HCT116 (cell line): ENCODE measurements at regions not wholly inside any gene's neighbourhood (a gene's known extent, or its start where the extent isn't known, plus 50 kb on each side); places are given as distances from the start of the nearest gene placed in this dataset.

ENCODE experiments used
- ATAC-seq: fragments of 200-7000 bp; cut with Tn5 transposase; 2 replicates; pipeline ENCODE4 v1.9.1; 2020; ENCODE audit warnings: mild to moderate bottlenecking, moderate library complexity
- BruUV-seq: library from RNA; stranded (reverse); fragments of 400-500 nt; replicated peaks from 2 replicates; lab custom pipeline; 2021; lab: Mats Ljungman, UMichigan
- CTCF ChIA-PET: fragments of 300-600 bp; sonication (Branson Sonifier 250); formaldehyde crosslinking; loops from one replicate; lab custom pipeline; 2021; ENCODE audit warnings: antibody characterized with exemption; lab: Charles Lee
- POLR2A ChIA-PET: fragments of 300-600, 350-600 bp; sonication (Branson Sonifier 250); formaldehyde crosslinking; loops from one replicate; lab custom pipeline; 2021; ENCODE audit warnings: antibody characterized with exemption; lab: Charles Lee
- RAD21 ChIA-PET, 2 experiments: fragments of 300-600 bp; sonication (Branson Sonifier 250); formaldehyde crosslinking; loops; one replicate each; lab custom pipeline; 2023; ENCODE audit warnings: low total read pairs in 2 of 2; ENCODE audit not compliant: uncharacterized antibody in 2 of 2, unreplicated experiment in 2 of 2, low non-redundant PET in 1 of 2; lab: Charles Lee
- DNase-seq: peaks from one replicate; pipeline ENCODE4 v3.0.0-alpha.2; 2010; ENCODE audit warnings: low read depth, low spot score
- H2AFZ ChIP-seq: fragments of 200-600 bp; shearing (Covaris generic), sonication (generic); 2 replicates; pipeline ENCODE4 v1.6.1; 2017; ENCODE audit warnings: low read depth, mixed run types, mixed read lengths, antibody characterized with exemption, low read length; ENCODE audit not compliant: poor library complexity, severe bottlenecking
- H3K27ac ChIP-seq: 2 replicates; pipeline ENCODE4 v1.5.1; 2012; ENCODE audit warnings: low read depth, low read length
- H3K27me3 ChIP-seq: fragments of 200-600 bp; sonication (generic); 2 replicates; pipeline ENCODE4 v1.6.1; 2016; ENCODE audit warnings: mixed run types, low read length, mixed read lengths; ENCODE audit not compliant: insufficient read depth
- H3K36me3 ChIP-seq, 2 experiments: fragments of 200-500 bp in 1 of 2; fragments of 200-600 bp in 1 of 2; sonication (Bioruptor generic) in 1 of 2; sonication (generic) in 1 of 2; 2 replicates each; pipeline versions ENCODE4 v1.5.1 to v1.6.1; 2014 to 2016; ENCODE audit warnings: low read length in 2 of 2, inconsistent platforms in 1 of 2, mixed read lengths in 1 of 2, mixed run types in 1 of 2; ENCODE audit not compliant: insufficient read depth in 2 of 2, control insufficient read depth in 1 of 2
- H3K4me1 ChIP-seq, 2 experiments: fragments of 200-600 bp in 1 of 2; sonication (generic) in 1 of 2; 2 replicates each; pipeline versions ENCODE4 v1.5.1 to v1.6.1; 2012 to 2017; ENCODE audit warnings: low read length in 2 of 2, inconsistent platforms in 1 of 2, mild to moderate bottlenecking in 1 of 2, mixed read lengths in 1 of 2, mixed run types in 1 of 2, moderate library complexity in 1 of 2; ENCODE audit not compliant: insufficient read depth in 2 of 2, control insufficient read depth in 1 of 2
- H3K4me2 ChIP-seq: fragments of 200-600 bp; sonication (generic); 2 replicates; pipeline ENCODE4 v1.6.1; 2017; ENCODE audit warnings: mixed run types, low read length, mixed read lengths
- H3K4me3 ChIP-seq, 2 experiments: fragments of 200-600 bp in 1 of 2; sonication (generic) in 1 of 2; replicated peaks in 1 of 2; 2 replicates each; pipeline ENCODE4 v1.5.1; 2011 to 2016; ENCODE audit warnings: low read length in 2 of 2, control low read depth in 1 of 2, low read depth in 1 of 2, mild to moderate bottlenecking in 1 of 2, mixed read lengths in 1 of 2, mixed run types in 1 of 2
- H3K79me2 ChIP-seq: fragments of 200-600 bp; sonication (generic); 2 replicates; pipeline ENCODE4 v1.6.1; 2017; ENCODE audit warnings: mild to moderate bottlenecking, mixed run types, low read length, moderate library complexity, mixed read lengths; ENCODE audit not compliant: insufficient read depth
- H3K9ac ChIP-seq: fragments of 200-600 bp; sonication (generic); 2 replicates; pipeline ENCODE4 v1.6.1; 2016; ENCODE audit warnings: low read length, mixed read lengths
- H3K9me2 ChIP-seq: fragments of 200-600 bp; sonication (generic), shearing (Covaris generic); 2 replicates; pipeline ENCODE4 v1.6.1; 2017; ENCODE audit warnings: mixed run types, mild to moderate bottlenecking, moderate library complexity; ENCODE audit not compliant: insufficient read depth
- H3K9me3 ChIP-seq, 2 experiments: fragments of 200-500 bp in 1 of 2; fragments of 200-600 bp in 1 of 2; sonication (Bioruptor generic) in 1 of 2; sonication (generic) in 1 of 2; 2 replicates each; pipeline ENCODE4 v1.6.1; 2014 to 2017; ENCODE audit warnings: low read length in 2 of 2, mixed read lengths in 2 of 2, inconsistent platforms in 1 of 2, low read depth in 1 of 2, mild to moderate bottlenecking in 1 of 2, mixed run types in 1 of 2, moderate library complexity in 1 of 2; ENCODE audit not compliant: control insufficient read depth in 1 of 2, insufficient read depth in 1 of 2
- H4K20me1 ChIP-seq: fragments of 200-600 bp; sonication (generic), shearing (Covaris generic); 2 replicates; pipeline ENCODE4 v1.6.1; 2017; ENCODE audit warnings: mixed run types, mild to moderate bottlenecking, moderate library complexity; ENCODE audit not compliant: insufficient read depth
- CBX3 ChIP-seq: IDR thresholded peaks from 2 replicates; pipeline ENCODE4 v1.6.1; 2012; ENCODE audit warnings: low read depth
- CEBPB ChIP-seq: IDR thresholded peaks from 2 replicates; pipeline ENCODE4 v1.6.1; 2012; ENCODE audit warnings: low read depth
- EGR1 ChIP-seq: IDR thresholded peaks from 2 replicates; pipeline ENCODE4 v1.6.1; 2012; ENCODE audit warnings: low read depth
- EZH2 ChIP-seq: fragments of 200-600 bp; sonication (generic); IDR thresholded peaks from 2 replicates; pipeline ENCODE4 v1.6.1; 2017; ENCODE audit warnings: antibody characterized with exemption, mixed run types
- POLR2AphosphoS5 ChIP-seq: IDR thresholded peaks from 2 replicates; pipeline ENCODE4 v1.6.1; 2011; ENCODE audit warnings: mild to moderate bottlenecking, low read depth, low read length, moderate library complexity
- RAD21 ChIP-seq: IDR thresholded peaks from 2 replicates; pipeline ENCODE4 v1.6.1; 2012; ENCODE audit warnings: low read depth, mild to moderate bottlenecking
- SIN3A ChIP-seq: IDR thresholded peaks from 2 replicates; pipeline ENCODE4 v1.6.1; 2012; ENCODE audit warnings: low read depth
- SRF ChIP-seq: IDR thresholded peaks from 2 replicates; pipeline ENCODE4 v1.6.1; 2012; ENCODE audit warnings: low read depth
- intact Hi-C: fragments of 100-400 bp; cut with micrococcal nuclease; formaldehyde crosslinking; loops from 2 replicates; pipeline ENCODE4 v1.10.0; 2022

GRCh38 chr5:54388811-54389210, 66.7 kb upstream of the HSPB3 start:
- H3K9me2 ChIP-seq, result no peaks in the 10 kb centered on the region
- H4K20me1 ChIP-seq, result no peaks in the 10 kb centered on the region
- no peaks in the 10 kb centered on the region for H3K36me3 ChIP-seq
- ATAC-seq, result no peak
- peaks cover 5 to 8% of the 10 kb centered on the region in 2 experiments; a peak in 3 of 4 replicates for H3K4me1 ChIP-seq
- no peaks in the 10 kb centered on the region for H3K27me3 ChIP-seq
- H3K4me3 ChIP-seq, result no peak overlapping the region
- CTCF ChIA-PET, result no interaction called here
- TF ChIP-seq CBX3 (no peak), EZH2 (no peak), POLR2AphosphoS5 (no peak), SRF (no peak), RAD21 (no peak), EGR1 (no peak), CEBPB (no peak), SIN3A (no peak)
- TF ChIP-seq, all 23 proteins: peak for 0
- Histone ChIP-seq H3K9me3 (no peaks in the 10 kb centered on the region), H3K79me2 (no peaks in the 10 kb centered on the region), H2AFZ (no peak overlapping the region), H3K27ac (no peak overlapping the region), H3K4me2 (no peak overlapping the region), H3K9ac (no peak overlapping the region)
- ChIA-PET RAD21 (no interaction called here), POLR2A (no interaction called here)
- no peak for DNase-seq
- no TSS peak for BruUV-seq
- intact Hi-C loops, result no loop called here

- Histone ChIP-seq H3K36me3 (no peaks in the 10 kb centered on the region), H3K79me2 (no peaks in the 10 kb centered on the region), H3K4me2 (no peak overlapping the region), H3K4me3 (no peak overlapping the region), H3K4me1 (peaks cover 5 to 8% of the 10 kb centered on the region in 2 experiments; a peak in 3 of 4 replicates), H2AFZ (no peak overlapping the region), H3K9me3 (no peaks in the 10 kb centered on the region), H3K27me3 (no peaks in the 10 kb centered on the region), H3K9ac (no peak overlapping the region), H4K20me1 (no peaks in the 10 kb centered on the region), H3K9me2 (no peaks in the 10 kb centered on the region), H3K27ac (no peak overlapping the region)
- ChIA-PET RAD21 (no interaction called here), POLR2A (no interaction called here), CTCF (no interaction called here)
- ATAC-seq, result no peak
- BruUV-seq, result no TSS peak
- intact Hi-C loops, result no loop called here
- TF ChIP-seq CBX3, result no peak
- no peak for TF ChIP-seq CEBPB
- DNase-seq, result no peak
Measured at GRCh38 chr5:54388409-54388808, 67.1 kb upstream of the HSPB3 start.
